GM12878 (cell line): ENCODE measurements at regions not wholly inside any gene's neighbourhood (a gene's known extent, or its start where the extent isn't known, plus 50 kb on each side); places are given as distances from the start of the nearest gene placed in this dataset.

Experiments used
- CREM ChIP-seq: IDR thresholded peaks from 2 replicates; pipeline ENCODE4 v1.6.1; 2014; ENCODE audit warnings: antibody characterized with exemption, low read depth
- CTCF ChIP-seq, 3 experiments: IDR thresholded peaks in 2 of 3; conservative IDR thresholded peaks in 1 of 3; 2 replicates each; pipeline ENCODE4 v1.5.1; 2011; ENCODE audit warnings: low read depth in 3 of 3, low read length in 3 of 3, mild to moderate bottlenecking in 3 of 3, control low read depth in 2 of 3, moderate library complexity in 2 of 3, inconsistent platforms in 1 of 3, mixed read lengths in 1 of 3; ENCODE audit not compliant: control insufficient read depth in 2 of 3, insufficient read depth in 1 of 3; ENCODE audit errors: extremely low read depth in 1 of 3
- E2F4 ChIP-seq: IDR thresholded peaks from 2 replicates; pipeline ENCODE4 v1.6.1; 2012; ENCODE audit warnings: low read depth, low read length, improper control_type of control experiment
- E2F8 ChIP-seq: fragments of 450-650 bp; IDR thresholded peaks from 2 replicates; pipeline ENCODE4 v1.6.1; 2018; ENCODE audit warnings: mild to moderate bottlenecking, low read depth, moderate library complexity; ENCODE audit not compliant: partially characterized antibody
- EP300 ChIP-seq, 2 experiments: fragments of 150-350 bp in 1 of 2; IDR thresholded peaks; 2 replicates each; pipeline ENCODE4 v1.6.1; 2011 to 2012; ENCODE audit warnings: low read depth in 2 of 2, low read length in 2 of 2, borderline replicate concordance in 1 of 2, improper control_type of control experiment in 1 of 2, inconsistent platforms in 1 of 2; ENCODE audit not compliant: control insufficient read depth in 1 of 2
- NR2C1 ChIP-seq: fragments of 450-650 bp; IDR thresholded peaks from 2 replicates; pipeline ENCODE4 v1.6.1; 2017; ENCODE audit warnings: antibody characterized with exemption, mild to moderate bottlenecking, moderate library complexity
- POLR2A ChIP-seq: IDR thresholded peaks from 2 replicates; pipeline ENCODE4 v1.6.1; 2011; ENCODE audit warnings: low read depth, mild to moderate bottlenecking, low read length
- SMARCA5 ChIP-seq: fragments of 450-650 bp; IDR thresholded peaks from 2 replicates; pipeline ENCODE4 v1.6.1; 2017; ENCODE audit warnings: mild to moderate bottlenecking
- ZNF217 ChIP-seq: fragments of 450-650 bp; IDR thresholded peaks from 2 replicates; pipeline ENCODE4 v1.6.1; 2017; ENCODE audit warnings: antibody characterized with exemption, mild to moderate bottlenecking

- no peak for TF ChIP-seq CTCF (IDR thresholded peaks at IDR 0.05 in 2 of 3, conservative IDR thresholded peaks at IDR 0.05 in 1 of 3; ENCODE audit: control insufficient read depth in 2 of 3, extremely low read depth in 1 of 3, insufficient read depth in 1 of 3, low read depth in 3 of 3, low read length in 3 of 3)
- TF ChIP-seq POLR2A: no peak
- TF ChIP-seq E2F8: no peak
- no peak for TF ChIP-seq CREM
- TF ChIP-seq NR2C1: no peak
- TF ChIP-seq SMARCA5: no peak
- no peak for TF ChIP-seq ZNF217
- no peak for TF ChIP-seq E2F4
- no peak for TF ChIP-seq EP300 (IDR thresholded peaks at IDR 0.05; ENCODE audit: borderline replicate concordance in 1 of 2, control insufficient read depth in 1 of 2, low read depth in 2 of 2, low read length in 2 of 2)
Observed at GRCh38 chr21:27076025-27076424, 109.1 kb upstream of the ADAMTS5 start.
